HG03571 (cell line): ENCODE measurements at regions not wholly inside any gene's neighbourhood (a gene's known extent, or its start where the extent isn't known, plus 50 kb on each side); places are given as distances from the start of the nearest gene placed in this dataset.

Source experiments
- ATAC-seq: cut with Tn5 transposase; IDR thresholded peaks from one replicate; pipeline ENCODE4 v1.9.1; 2021; ENCODE audit not compliant: unreplicated experiment

GRCh38 chr3:30350011-30350410, 256.4 kb upstream of the TGFBR2 start:
- no peak for ATAC-seq

- no peak for ATAC-seq
Measured at GRCh38 chr3:30350901-30351300, 255.5 kb upstream of the TGFBR2 start.

- ATAC-seq: no peak
Measured at GRCh38 chr3:30352410-30353318, 253.7 kb upstream of the TGFBR2 start.

GRCh38 chr3:30353711-30354467, 252.5 kb upstream of the TGFBR2 start:
- ATAC-seq: peak; percentile 97

GRCh38 chr3:30354513-30354912, 251.9 kb upstream of the TGFBR2 start:
- ATAC-seq: no peak

GRCh38 chr3:30354972-30355371, 251.4 kb upstream of the TGFBR2 start:
- ATAC-seq: no peak

- ATAC-seq: no peak
Measured at GRCh38 chr3:30355622-30356021, 250.8 kb upstream of the TGFBR2 start.

- no peak for ATAC-seq
Measured at GRCh38 chr3:30356866-30357753, 249.3 kb upstream of the TGFBR2 start.

- no peak for ATAC-seq
Measured at GRCh38 chr3:30357897-30358296, 248.5 kb upstream of the TGFBR2 start.

GRCh38 chr3:30358871-30359270, 247.5 kb upstream of the TGFBR2 start:
- no peak for ATAC-seq

GRCh38 chr3:30368978-30369377, 237.4 kb upstream of the TGFBR2 start:
- no peak for ATAC-seq

GRCh38 chr3:30370681-30371271, 235.6 kb upstream of the TGFBR2 start:
- no peak for ATAC-seq

GRCh38 chr3:30372837-30373236, 233.6 kb upstream of the TGFBR2 start:
- no peak for ATAC-seq

- no peak for ATAC-seq
Measured at GRCh38 chr3:30384546-30385072, 221.8 kb upstream of the TGFBR2 start.

- ATAC-seq: no peak
Measured at GRCh38 chr3:30393079-30393478, 213.3 kb upstream of the TGFBR2 start.

GRCh38 chr3:30397030-30397429, 209.4 kb upstream of the TGFBR2 start:
- ATAC-seq: no peak

- ATAC-seq: no peak
Measured at GRCh38 chr3:30399394-30400181, 206.8 kb upstream of the TGFBR2 start.

- no peak for ATAC-seq
Measured at GRCh38 chr3:30400926-30401325, 205.5 kb upstream of the TGFBR2 start.

- no peak for ATAC-seq
Measured at GRCh38 chr3:30401971-30402370, 204.4 kb upstream of the TGFBR2 start.

- ATAC-seq: no peak
Measured at GRCh38 chr3:30407651-30408050, 198.8 kb upstream of the TGFBR2 start.
